A673 (cell line): ENCODE measurements at regions not wholly inside any gene's neighbourhood (a gene's known extent, or its start where the extent isn't known, plus 50 kb on each side); places are given as distances from the start of the nearest gene placed in this dataset.
"Not testable (repeated sequence)": the region's sequence is repeated elsewhere in the genome, so short reads cannot be mapped to it uniquely, and the experiment has no call there.

Experiments
- CTCF ChIP-seq: fragments of 300-800, 200-600 bp; sonication (generic); conservative IDR thresholded peaks from 2 replicates; pipeline ENCODE4 v1.5.1; 2017; ENCODE audit warnings: low read depth, mild to moderate bottlenecking, antibody characterized with exemption, low read length, moderate library complexity, mixed read lengths
- EZH2 ChIP-seq: fragments of 200-600 bp; sonication (generic); IDR thresholded peaks from 2 replicates; pipeline ENCODE4 v1.6.1; 2017; ENCODE audit warnings: borderline replicate concordance, low read depth, mild to moderate bottlenecking, mixed read lengths, antibody characterized with exemption, low read length; ENCODE audit not compliant: poor library complexity, severe bottlenecking

- not testable (repeated sequence) for TF ChIP-seq CTCF, EZH2
Observed at GRCh38 chr3:198147213-198147612, 187.2 kb downstream of the LMLN start.
